Spleen (tissue), 7 donors: ENCODE measurements at regions not wholly inside any gene's neighbourhood (a gene's known extent, or its start where the extent isn't known, plus 50 kb on each side); places are given as distances from the start of the nearest gene placed in this dataset.

ENCODE experiments used
- CTCF ChIP-seq, 11 experiments: fragments of 200-600 bp in 7 of 11; fragments of 450-650 bp in 4 of 11; sonication (generic) in 4 of 11; IDR thresholded peaks in 8 of 11; conservative IDR thresholded peaks in 3 of 11; 1 replicate in 7 of 11; 2 replicates in 4 of 11; pipeline versions ENCODE4 v1.4.0 to v1.8.0; 2016 to 2021; ENCODE audit warnings: antibody characterized with exemption in 11 of 11, inconsistent platforms in 4 of 11, mild to moderate bottlenecking in 1 of 11
- POLR2A ChIP-seq, 3 donors: fragments of 450-650 bp; IDR thresholded peaks; one replicate each; pipeline ENCODE4 v1.5.1; 2017; ENCODE audit warnings: antibody characterized with exemption in 3 of 3, mild to moderate bottlenecking in 1 of 3
- donor health status: DM: no; HTN: no; CAD: no; lungs with moderate emphysema.
- donor health status: DM: no; HTN: no; CAD: no.
- donor health status: DM: no; HTN: no; CAD: no.

GRCh38 chr14:83316356-83316755, 1782.7 kb upstream of the SEL1L start:
- TF ChIP-seq CTCF (IDR thresholded peaks at IDR 0.05 in 8 of 11, conservative IDR thresholded peaks at IDR 0.05 in 3 of 11) (no peak), POLR2A (IDR thresholded peaks at IDR 0.05) (no peak)
